ENCODE measurements at regions not wholly inside any gene's neighbourhood (a gene's known extent, or its start where the extent isn't known, plus 50 kb on each side); places are given as distances from the start of the nearest gene placed in this dataset.

DNA sequence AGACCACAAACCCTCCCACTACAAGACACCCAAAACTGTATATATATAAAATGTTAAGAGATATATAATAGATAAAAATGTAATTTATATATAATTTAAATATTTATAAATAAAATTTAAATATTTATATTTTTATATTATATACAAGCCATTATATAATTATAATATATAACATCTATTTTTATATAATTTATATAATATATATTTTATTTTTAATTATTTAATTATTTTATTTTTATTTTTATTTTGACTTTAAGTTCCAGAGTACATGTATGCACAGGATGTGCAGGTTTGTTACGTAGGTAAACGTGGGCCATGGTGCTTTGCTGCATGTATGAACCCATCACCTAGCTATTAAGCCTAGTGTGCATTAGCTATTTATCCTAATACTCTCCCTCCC lies 1090.2 kb downstream of the NXPH1 start:
- TF ChIP-seq CTCF (IDR thresholded peaks at IDR 0.05) (no peak), EP300 (IDR thresholded peaks at IDR 0.05) (no peak), POLR2A (IDR thresholded peaks at IDR 0.05) (no peak)
